H1 (cell line): ENCODE measurements at regions not wholly inside any gene's neighbourhood (a gene's known extent, or its start where the extent isn't known, plus 50 kb on each side); places are given as distances from the start of the nearest gene placed in this dataset.

Experiments
- CTCF ChIA-PET: fragments of 300-600 bp; sonication (Branson Sonifier 250); formaldehyde crosslinking; loops from one replicate; lab custom pipeline; 2021; ENCODE audit not compliant: partially characterized antibody; lab: Charles Lee
- POLR2A ChIA-PET: fragments of 300-600 bp; sonication (Branson Sonifier 250); formaldehyde crosslinking; loops from one replicate; lab custom pipeline; 2021; ENCODE audit warnings: inconsistent platforms; ENCODE audit not compliant: partially characterized antibody; lab: Charles Lee
- DNase-seq, 2 experiments: peaks; one replicate each; pipeline versions ENCODE4 v3.0.0 to v3.0.0-alpha.2; 2010 to 2022; ENCODE audit warnings: low spot score in 2 of 2, low read depth in 1 of 2, mixed read lengths in 1 of 2
- FAIRE-seq: peaks from 2 replicates; lab custom pipeline; 2011; peaks lifted over from hg19 to GRCh38; lab: Jason Lieb, UNC
- H2AFZ ChIP-seq: 2 replicates; pipeline ENCODE4 v1.8.1; 2012; ENCODE audit warnings: low read length, inconsistent platforms
- H2AK5ac ChIP-seq: 2 replicates; pipeline ENCODE4 v1.6.1; 2013; ENCODE audit warnings: low read depth, low read length
- H2BK120ac ChIP-seq: replicated peaks from 2 replicates; pipeline ENCODE3; 2013; ENCODE audit warnings: low read depth, low read length, inconsistent platforms
- H2BK12ac ChIP-seq: 2 replicates; pipeline ENCODE4 v1.6.1; 2013; ENCODE audit warnings: low read depth, low read length
- H2BK15ac ChIP-seq: 2 replicates; pipeline ENCODE4 v1.6.1; 2013; ENCODE audit warnings: low read length
- H2BK20ac ChIP-seq: 2 replicates; pipeline ENCODE4 v1.6.1; 2013; ENCODE audit warnings: low read length
- H2BK5ac ChIP-seq: 2 replicates; pipeline ENCODE4 v1.6.1; 2013; ENCODE audit warnings: low read depth, low read length
- H3K14ac ChIP-seq: 2 replicates; pipeline ENCODE4 v1.6.1; 2013; ENCODE audit warnings: inconsistent platforms; ENCODE audit not compliant: insufficient read length
- H3K18ac ChIP-seq: 2 replicates; pipeline ENCODE4 v1.6.1; 2013; ENCODE audit warnings: low read length; ENCODE audit errors: extremely low read depth
- H3K23ac ChIP-seq: 2 replicates; pipeline ENCODE4 v1.6.1; 2013; ENCODE audit warnings: inconsistent platforms; ENCODE audit not compliant: insufficient read length
- H3K23me2 ChIP-seq: 2 replicates; pipeline ENCODE4 v1.6.1; 2013; ENCODE audit warnings: low read depth, low read length
- H3K27ac ChIP-seq: 2 replicates; pipeline ENCODE4 v1.6.1; 2011; ENCODE audit warnings: low read depth, low read length, inconsistent platforms
- H3K27me3 ChIP-seq, 4 experiments: replicated peaks in 1 of 4; 1 replicate in 1 of 4; 2 replicates in 3 of 4; pipeline versions ENCODE4 v1.6.1 to v1.8.1; 2011 to 2013; ENCODE audit warnings: low read length in 3 of 4, mild to moderate bottlenecking in 3 of 4, inconsistent platforms in 2 of 4, mixed read lengths in 2 of 4, moderate library complexity in 1 of 4; ENCODE audit not compliant: control insufficient read depth in 3 of 4, insufficient read depth in 3 of 4; ENCODE audit errors: extremely low read depth in 1 of 4
- H3K36me3 ChIP-seq, 4 experiments: 2 replicates each; pipeline versions ENCODE4 v1.6.1 to v1.8.1; 2011 to 2013; ENCODE audit warnings: mild to moderate bottlenecking in 4 of 4, low read length in 3 of 4, moderate library complexity in 2 of 4, control low read depth in 1 of 4, inconsistent platforms in 1 of 4; ENCODE audit not compliant: insufficient read depth in 4 of 4, control insufficient read depth in 2 of 4
- H3K4ac ChIP-seq: replicated peaks from 2 replicates; pipeline ENCODE3; 2013; ENCODE audit warnings: low read length, low read depth, mixed read lengths, inconsistent platforms; ENCODE audit not compliant: insufficient read length
- H3K4me1 ChIP-seq, 4 experiments: replicated peaks in 1 of 4; 1 replicate in 1 of 4; 2 replicates in 3 of 4; pipeline versions ENCODE4 v1.6.1 to v1.8.1; 2011 to 2013; ENCODE audit warnings: low read length in 3 of 4, inconsistent platforms in 2 of 4, mixed read lengths in 1 of 4; ENCODE audit not compliant: insufficient read depth in 4 of 4, control insufficient read depth in 3 of 4
- H3K4me2 ChIP-seq, 2 experiments: 2 replicates each; pipeline versions ENCODE4 v1.6.1 to v1.8.1; 2011 to 2013; ENCODE audit warnings: low read depth in 2 of 2, low read length in 2 of 2, control low read depth in 1 of 2, inconsistent platforms in 1 of 2, mild to moderate bottlenecking in 1 of 2; ENCODE audit not compliant: insufficient read depth in 1 of 2
- H3K4me3 ChIP-seq, 4 experiments: fragments of 200-600, 300-600 bp in 1 of 4; sonication (generic), shearing (Covaris generic), sonication (Bioruptor Twin) in 1 of 4; 2 replicates each; pipeline versions ENCODE4 v1.5.1 to v1.8.1; 2011 to 2016; ENCODE audit warnings: low read length in 4 of 4, low read depth in 3 of 4, control low read depth in 2 of 4, inconsistent platforms in 2 of 4, mild to moderate bottlenecking in 2 of 4, mixed read lengths in 1 of 4, moderate library complexity in 1 of 4; ENCODE audit not compliant: insufficient read depth in 2 of 4; ENCODE audit errors: extremely low read depth in 1 of 4
- H3K56ac ChIP-seq: replicated peaks from 2 replicates; pipeline ENCODE3; 2013; ENCODE audit warnings: low read depth, mild to moderate bottlenecking, mixed read lengths, low read length, inconsistent platforms; ENCODE audit not compliant: insufficient read length
- H3K79me1 ChIP-seq: 2 replicates; pipeline ENCODE4 v1.6.1; 2013; ENCODE audit warnings: low read depth, low read length, control low read depth
- H3K79me2 ChIP-seq, 2 experiments: 2 replicates each; pipeline versions ENCODE4 v1.6.1 to v1.8.1; 2012 to 2013; ENCODE audit warnings: low read length in 2 of 2, mild to moderate bottlenecking in 2 of 2, inconsistent platforms in 1 of 2; ENCODE audit not compliant: insufficient read depth in 2 of 2, control insufficient read depth in 1 of 2
- H3K9ac ChIP-seq, 4 experiments: replicated peaks in 1 of 4; 1 replicate in 1 of 4; 2 replicates in 3 of 4; pipeline versions ENCODE4 v1.6.1 to v1.8.1; 2011 to 2013; ENCODE audit warnings: low read depth in 3 of 4, low read length in 3 of 4, control low read depth in 2 of 4, mild to moderate bottlenecking in 2 of 4, moderate library complexity in 2 of 4, inconsistent platforms in 1 of 4; ENCODE audit errors: extremely low read depth in 1 of 4
- H3K9me3 ChIP-seq, 2 experiments: 2 replicates each; pipeline versions ENCODE4 v1.6.1 to v1.8.1; 2012 to 2013; ENCODE audit warnings: mild to moderate bottlenecking in 2 of 2, moderate library complexity in 2 of 2, control low read depth in 1 of 2, inconsistent platforms in 1 of 2, low read depth in 1 of 2, low read length in 1 of 2, mixed read lengths in 1 of 2; ENCODE audit not compliant: insufficient read depth in 2 of 2
- H4K20me1 ChIP-seq, 2 experiments: replicated peaks in 1 of 2; 2 replicates each; pipeline versions ENCODE3 to v1.8.1; 2011 to 2013; ENCODE audit warnings: inconsistent platforms in 2 of 2, low read length in 2 of 2, mild to moderate bottlenecking in 1 of 2; ENCODE audit not compliant: insufficient read depth in 2 of 2, control insufficient read depth in 1 of 2
- H4K5ac ChIP-seq: 2 replicates; pipeline ENCODE4 v1.6.1; 2013; ENCODE audit warnings: low read length, low read depth, mixed read lengths, inconsistent platforms; ENCODE audit not compliant: insufficient read length
- H4K8ac ChIP-seq: 2 replicates; pipeline ENCODE4 v1.8.0; 2013; ENCODE audit warnings: mild to moderate bottlenecking, moderate library complexity, low read length, inconsistent platforms; ENCODE audit not compliant: insufficient read depth; ENCODE audit errors: extremely low read depth
- H4K91ac ChIP-seq: replicated peaks from 2 replicates; pipeline ENCODE3; 2013; ENCODE audit warnings: low read length, mixed read lengths, inconsistent platforms; ENCODE audit not compliant: insufficient read length
- HDAC2 ChIP-seq, 2 experiments: fragments of 300-600 bp in 1 of 2; sonication (generic) in 1 of 2; IDR thresholded peaks; 2 replicates each; pipeline ENCODE4 v1.6.1; 2011 to 2012; ENCODE audit warnings: low read depth in 2 of 2, low read length in 2 of 2, mild to moderate bottlenecking in 2 of 2, moderate library complexity in 2 of 2, borderline replicate concordance in 1 of 2, inconsistent platforms in 1 of 2
- WGBS, 2 experiments: shearing (Covaris generic) in 1 of 2; methylation state at CpG; one replicate each; pipeline versions ENCODE4 v1.1.6 to v1.1.7; 2013 to 2015; ENCODE audit warnings: low lambda C conversion rate in 2 of 2, mixed read lengths in 2 of 2, inconsistent platforms in 1 of 2, low coverage in 1 of 2, missing lambda C conversion rate in 1 of 2; ENCODE audit not compliant: insufficient replicate concordance in 2 of 2, insufficient coverage in 1 of 2, insufficient read length in 1 of 2; ENCODE audit errors: extremely low coverage in 1 of 2, missing lambda C conversion rate in 1 of 2; 5-methylcytosine and 5-hydroxymethylcytosine counted together

DNA sequence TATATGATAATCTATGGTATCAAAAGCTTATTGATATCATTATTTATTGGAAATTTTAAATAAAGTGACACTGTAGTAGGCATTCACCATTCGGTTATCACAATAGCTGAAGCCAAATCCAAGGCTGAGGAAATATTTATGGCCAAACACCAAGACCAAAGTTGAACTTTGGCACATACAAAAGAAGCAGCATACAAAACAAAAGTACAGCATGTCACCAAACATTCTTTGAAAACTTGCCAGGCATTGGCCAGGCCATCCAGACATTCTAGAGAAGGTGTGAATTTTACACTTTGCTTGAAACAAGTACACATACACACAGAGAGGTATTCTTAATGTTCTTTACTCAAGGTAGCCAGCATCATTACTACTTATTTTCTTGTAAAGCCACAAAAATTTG, 544.4 kb upstream of the CXADR start:
- Histone ChIP-seq H4K20me1 (no peaks in the 10 kb centered on the region), H2BK15ac (no peak overlapping the region), H3K79me1 (no peaks in the 10 kb centered on the region), H2AK5ac (no peak overlapping the region), H2BK12ac (no peak overlapping the region), H3K23ac (no peak overlapping the region), H4K5ac (no peak overlapping the region), H3K27ac (no peak overlapping the region), H4K8ac (no peak overlapping the region), H3K9me3 (peaks cover 2 to 3% of the 10 kb centered on the region in 2 experiments; a peak in 2 of 4 replicates), H3K56ac (no peak overlapping the region), H3K23me2 (no peaks in the 10 kb centered on the region), H3K9ac (no peak overlapping the region), H4K91ac (no peak overlapping the region), H2BK5ac (no peak overlapping the region), H3K4me2 (no peak overlapping the region), H2BK20ac (no peak overlapping the region), H3K27me3 (no peaks in the 10 kb centered on the region), H2AFZ (no peak overlapping the region), H3K36me3 (no peaks in the 10 kb centered on the region), H3K79me2 (no peaks in the 10 kb centered on the region), H3K4me3 (no peak overlapping the region), H2BK120ac (no peak overlapping the region), H3K18ac (no peak overlapping the region), H3K4ac (no peak overlapping the region), H3K4me1 (no peaks in the 10 kb centered on the region), H3K14ac (no peak overlapping the region)
- no peak for FAIRE-seq
- no peak for TF ChIP-seq HDAC2 (IDR thresholded peaks at IDR 0.05; ENCODE audit: borderline replicate concordance in 1 of 2, low read depth in 2 of 2, low read length in 2 of 2)
- no peak for DNase-seq
- ChIA-PET CTCF (no interaction called here), POLR2A (no interaction called here)
- WGBS, 2 experiments, result 87% methylated on average over 1 of the region's 1 CpG; no CpG with 5 or more reads in 1 of the 2 experiments
